OCI-LY7 (cell line): ENCODE measurements at regions not wholly inside any gene's neighbourhood (a gene's known extent, or its start where the extent isn't known, plus 50 kb on each side); places are given as distances from the start of the nearest gene placed in this dataset.

Experiments
- CTCF ChIP-seq: fragments of 200-600 bp; sonication (generic); conservative IDR thresholded peaks from 2 replicates; pipeline ENCODE4 v1.5.1; 2014; ENCODE audit warnings: mild to moderate bottlenecking, antibody characterized with exemption, low read length, moderate library complexity, mixed read lengths
- EZH2phosphoT487 ChIP-seq: fragments of 200-600 bp; sonication (generic); IDR thresholded peaks from 2 replicates; pipeline ENCODE4 v1.6.1; 2018; ENCODE audit warnings: low read depth, borderline replicate concordance, mild to moderate bottlenecking, mixed run types, antibody characterized with exemption, low read length, moderate library complexity, mixed read lengths

- TF ChIP-seq CTCF, result no peak
- TF ChIP-seq EZH2phosphoT487, result no peak
Observed at GRCh38 chr3:117666325-117666724, 956.7 kb downstream of the TUSC7 start.
